ENCODE measurements at regions not wholly inside any gene's neighbourhood (a gene's known extent, or its start where the extent isn't known, plus 50 kb on each side); places are given as distances from the start of the nearest gene placed in this dataset.
A peak's percentile ranks its signal among the peaks of the same experiment; 100 is the strongest.

- no peaks in the 10 kb centered on the region for H3K36me3 ChIP-seq (ENCODE audit: control insufficient read depth, insufficient read depth, low read length)
- no peak overlapping the region for H2BK120ac ChIP-seq (ENCODE audit: low read depth, low read length)
- BruUV-seq (replicated peaks): no TSS peak
- POLR2A ChIA-PET (ENCODE audit: unreplicated experiment): no interaction called here
- no peak overlapping the region for H3K4me3 ChIP-seq (ENCODE audit: insufficient read depth, low read depth, low read length)
- H3K14ac ChIP-seq (replicated peaks; ENCODE audit: low read depth, low read length): no peak overlapping the region
- H3K56ac ChIP-seq (ENCODE audit: extremely low read depth, insufficient read depth, low read length): no peak overlapping the region
- no peak overlapping the region for H3K27ac ChIP-seq (ENCODE audit: insufficient read depth, low read length)
- H3K9me1 ChIP-seq (ENCODE audit: insufficient read depth, low read length): no peaks in the 10 kb centered on the region
- no peak overlapping the region for H4K5ac ChIP-seq (ENCODE audit: low read depth, low read length)
- no peak overlapping the region for H4K8ac ChIP-seq (ENCODE audit: low read depth in 2 of 2, low read length in 2 of 2)
- no peak overlapping the region for H2AK5ac ChIP-seq (ENCODE audit: low read depth, low read length)
- H3K9ac ChIP-seq (ENCODE audit: low read depth, low read length): no peak overlapping the region
- ATAC-seq (ENCODE audit: low read depth) (no peak), DNase-seq (peak; percentile 33)
- no peak overlapping the region for H3K23ac ChIP-seq (ENCODE audit: low read depth, low read length)
- in situ Hi-C loops (cut with MboI; ENCODE audit: low sequenced_read_pairs) (no loop called here), intact Hi-C loops (cut with micrococcal nuclease) (no loop called here), dilution Hi-C loops (cut with HindIII; ENCODE audit: low sequenced_read_pairs, unreplicated experiment) (no loop called here)
- TF ChIP-seq RFX5 (IDR thresholded peaks at IDR 0.05; ENCODE audit: low read depth, low read length) (no peak), BHLHE40 (IDR thresholded peaks at IDR 0.05; ENCODE audit: low read depth, low read length) (no peak)
- WGBS, 2 experiments (ENCODE audit: extremely low coverage in 2 of 2, insufficient read length in 1 of 2): 92% methylated on average over 2 of the region's 4 CpGs; no CpG with 5 or more reads in 1 of the 2 experiments
- no peak overlapping the region for H2BK20ac ChIP-seq (ENCODE audit: low read depth, low read length)
- no peak overlapping the region for H2AFZ ChIP-seq (replicated peaks; ENCODE audit: low read length, poor library complexity)
- H3K9me3 ChIP-seq (ENCODE audit: control insufficient read depth, insufficient read depth, low read length): peaks cover 5% of the 10 kb centered on the region; the same call in 1 of the 2 replicates
- no peak overlapping the region for H4K91ac ChIP-seq (ENCODE audit: insufficient read depth, low read depth, low read length)
- H3K4me2 ChIP-seq (ENCODE audit: low read depth, low read length): no peak overlapping the region
- H3K27me3 ChIP-seq (ENCODE audit: control insufficient read depth, insufficient read depth, low read length): no peaks in the 10 kb centered on the region
- H2AK9ac ChIP-seq (replicated peaks; ENCODE audit: low read depth, low read length, poor library complexity): no peak overlapping the region
- H3K4me1 ChIP-seq (ENCODE audit: control insufficient read depth, insufficient read depth, low read length): no peaks in the 10 kb centered on the region
- no peak overlapping the region for H3K18ac ChIP-seq (ENCODE audit: low read depth, low read length)
- H3K4ac ChIP-seq (ENCODE audit: low read depth, low read length): no peak overlapping the region
- no peak overlapping the region for H2BK15ac ChIP-seq (ENCODE audit: low read depth, low read length)
- CTCF ChIA-PET: interaction anchor here (0.9 kb wide), 1 partner anchor 209 kb away, joined by 4 read pairs; no protein-coding TSS in a partner anchor
- no peak overlapping the region for H2BK5ac ChIP-seq (ENCODE audit: low read depth, low read length, poor library complexity, severe bottlenecking)
- no peaks in the 10 kb centered on the region for H3K79me1 ChIP-seq (ENCODE audit: low read depth in 1 of 2, low read length in 2 of 2)
- no peaks in the 10 kb centered on the region for H4K20me1 ChIP-seq (ENCODE audit: insufficient read depth, low read length)
Measured at GRCh38 chr6:163900570-163900969, 486.1 kb downstream of the QKI start.

Data from IMR-90 (cell line).